Suprapubic skin (tissue), 3 donors: ENCODE measurements at regions not wholly inside any gene's neighbourhood (a gene's known extent, or its start where the extent isn't known, plus 50 kb on each side); places are given as distances from the start of the nearest gene placed in this dataset.

Experiments used
- POLR2A ChIP-seq, 2 donors: fragments of 450-650 bp; IDR thresholded peaks; one replicate each; pipeline ENCODE4 v1.6.1; 2017; ENCODE audit warnings: antibody characterized with exemption in 2 of 2, mild to moderate bottlenecking in 2 of 2, moderate library complexity in 2 of 2
- TF ChIP-seq, protein P1 (sequence below), 2 donors: fragments of 200-600 bp in 1 of 2; fragments of 450-650 bp in 1 of 2; sonication (generic) in 1 of 2; IDR thresholded peaks; one replicate each; pipeline ENCODE4 v1.5.1; 2016 to 2019; ENCODE audit warnings: antibody characterized with exemption in 2 of 2, mild to moderate bottlenecking in 1 of 2, moderate library complexity in 1 of 2

DNA sequence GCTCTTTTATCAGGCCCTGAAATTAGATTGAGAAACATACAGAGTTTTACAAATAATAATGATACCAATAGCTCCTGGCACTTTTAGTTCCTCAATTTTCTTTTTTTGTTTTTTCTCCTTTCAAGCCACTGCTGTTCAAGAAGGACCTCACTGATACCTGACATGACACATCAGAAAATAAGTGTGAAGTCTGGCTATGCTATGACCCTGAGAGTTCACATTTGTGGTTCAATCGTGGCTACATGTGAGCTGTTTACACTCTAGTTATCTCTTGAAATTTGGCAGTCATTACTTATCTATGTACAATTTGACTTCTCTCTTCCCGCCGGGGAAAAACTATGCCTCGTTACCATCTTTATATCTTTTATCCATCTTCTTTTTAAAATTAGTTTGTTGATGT is 686.5 kb downstream of the EPHA4 start:
- no peak for TF ChIP-seq POLR2A (IDR thresholded peaks at IDR 0.05)
- TF ChIP-seq, protein P1, sequence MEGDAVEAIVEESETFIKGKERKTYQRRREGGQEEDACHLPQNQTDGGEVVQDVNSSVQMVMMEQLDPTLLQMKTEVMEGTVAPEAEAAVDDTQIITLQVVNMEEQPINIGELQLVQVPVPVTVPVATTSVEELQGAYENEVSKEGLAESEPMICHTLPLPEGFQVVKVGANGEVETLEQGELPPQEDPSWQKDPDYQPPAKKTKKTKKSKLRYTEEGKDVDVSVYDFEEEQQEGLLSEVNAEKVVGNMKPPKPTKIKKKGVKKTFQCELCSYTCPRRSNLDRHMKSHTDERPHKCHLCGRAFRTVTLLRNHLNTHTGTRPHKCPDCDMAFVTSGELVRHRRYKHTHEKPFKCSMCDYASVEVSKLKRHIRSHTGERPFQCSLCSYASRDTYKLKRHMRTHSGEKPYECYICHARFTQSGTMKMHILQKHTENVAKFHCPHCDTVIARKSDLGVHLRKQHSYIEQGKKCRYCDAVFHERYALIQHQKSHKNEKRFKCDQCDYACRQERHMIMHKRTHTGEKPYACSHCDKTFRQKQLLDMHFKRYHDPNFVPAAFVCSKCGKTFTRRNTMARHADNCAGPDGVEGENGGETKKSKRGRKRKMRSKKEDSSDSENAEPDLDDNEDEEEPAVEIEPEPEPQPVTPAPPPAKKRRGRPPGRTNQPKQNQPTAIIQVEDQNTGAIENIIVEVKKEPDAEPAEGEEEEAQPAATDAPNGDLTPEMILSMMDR (IDR thresholded peaks at IDR 0.05), result no peak
